ENCODE measurements at regions not wholly inside any gene's neighbourhood (a gene's known extent, or its start where the extent isn't known, plus 50 kb on each side); places are given as distances from the start of the nearest gene placed in this dataset.
A peak's percentile ranks its signal among the peaks of the same experiment; 100 is the strongest.

DNA sequence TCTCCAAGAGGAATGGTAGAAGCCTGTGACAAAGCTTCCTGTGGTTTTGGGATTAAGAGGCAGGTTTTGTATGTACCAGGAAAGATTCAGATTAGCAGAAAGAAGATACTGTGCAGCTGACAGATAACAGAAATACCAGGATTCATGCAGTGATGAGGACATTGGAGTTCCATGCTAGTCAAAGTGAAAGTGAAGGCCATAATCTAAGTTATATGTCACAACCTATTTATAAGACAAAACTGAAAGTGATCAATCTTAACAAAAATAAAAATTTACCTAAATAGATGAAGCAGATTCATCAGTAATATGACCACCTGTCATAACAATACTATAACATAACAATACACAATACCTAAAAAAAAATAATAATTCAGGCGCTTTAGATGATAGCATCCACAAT lies 1305.2 kb upstream of the PCDH9 start:
- DNase-seq (ENCODE audit: low read depth in 1 of 2, low spot score in 2 of 2) (no peak), FAIRE-seq (no peak)
- no peak overlapping the region for H2BK120ac ChIP-seq (replicated peaks; ENCODE audit: low read depth, low read length)
- 87% methylated on average over 1 of the region's 1 CpG; no CpG with 5 or more reads in 1 of the 2 experiments for WGBS, 2 experiments (ENCODE audit: extremely low coverage in 1 of 2, insufficient coverage in 1 of 2, insufficient read length in 1 of 2, insufficient replicate concordance in 2 of 2, low coverage in 1 of 2, low lambda C conversion rate in 2 of 2, missing lambda C conversion rate in 1 of 2)
- H3K56ac ChIP-seq (replicated peaks; ENCODE audit: insufficient read length, low read depth, low read length): no peak overlapping the region
- H4K5ac ChIP-seq (ENCODE audit: insufficient read length, low read depth, low read length): no peak overlapping the region
- H3K27ac ChIP-seq (ENCODE audit: low read depth, low read length): no peak overlapping the region
- no peak overlapping the region for H3K4me3 ChIP-seq (ENCODE audit: extremely low read depth in 1 of 4, insufficient read depth in 2 of 4, low read depth in 3 of 4, low read length in 4 of 4)
- H3K79me1 ChIP-seq (ENCODE audit: low read depth, low read length): no peaks in the 10 kb centered on the region
- ChIA-PET POLR2A (ENCODE audit: partially characterized antibody) (no interaction called here), CTCF (ENCODE audit: partially characterized antibody) (no interaction called here)
- H3K9ac ChIP-seq (replicated peaks in 1 of 4; ENCODE audit: extremely low read depth in 1 of 4, low read depth in 3 of 4, low read length in 3 of 4): no peak overlapping the region
- H4K8ac ChIP-seq (ENCODE audit: extremely low read depth, insufficient read depth, low read length): no peak overlapping the region
- H3K14ac ChIP-seq (ENCODE audit: insufficient read length): no peak overlapping the region
- H3K9me3 ChIP-seq (ENCODE audit: insufficient read depth in 2 of 2, low read depth in 1 of 2, low read length in 1 of 2): no peaks in the 10 kb centered on the region
- H3K79me2 ChIP-seq (ENCODE audit: control insufficient read depth in 1 of 2, insufficient read depth in 2 of 2, low read length in 2 of 2): no peaks in the 10 kb centered on the region
- no peak overlapping the region for H3K4me2 ChIP-seq (ENCODE audit: insufficient read depth in 1 of 2, low read depth in 2 of 2, low read length in 2 of 2)
- no peaks in the 10 kb centered on the region for H3K36me3 ChIP-seq (ENCODE audit: control insufficient read depth in 2 of 4, insufficient read depth in 4 of 4, low read length in 3 of 4)
- H4K91ac ChIP-seq (replicated peaks; ENCODE audit: insufficient read length, low read length): no peak overlapping the region
- H2AK5ac ChIP-seq (ENCODE audit: low read depth, low read length): no peak overlapping the region
- H2AFZ ChIP-seq (ENCODE audit: low read length): 0 out of 2 replicates have a peak overlapping the region, but pooled peaks have one; percentile 22
- no peak overlapping the region for H3K4ac ChIP-seq (replicated peaks; ENCODE audit: insufficient read length, low read depth, low read length)
- H2BK15ac ChIP-seq (ENCODE audit: low read length): no peak overlapping the region
- H2BK5ac ChIP-seq (ENCODE audit: low read depth, low read length): no peak overlapping the region
- H3K18ac ChIP-seq (ENCODE audit: extremely low read depth, low read length): no peak overlapping the region
- no peak overlapping the region for H2BK20ac ChIP-seq (ENCODE audit: low read length)
- no peaks in the 10 kb centered on the region for H3K4me1 ChIP-seq (replicated peaks in 1 of 4; ENCODE audit: control insufficient read depth in 3 of 4, insufficient read depth in 4 of 4, low read length in 3 of 4)
- H3K23ac ChIP-seq (ENCODE audit: insufficient read length): no peak overlapping the region
- H2BK12ac ChIP-seq (ENCODE audit: low read depth, low read length): no peak overlapping the region
- TF ChIP-seq CBX8 (IDR thresholded peaks at IDR 0.05; ENCODE audit: borderline replicate concordance, low read depth, low read length) (no peak), KDM5A (IDR thresholded peaks at IDR 0.05; ENCODE audit: low read length) (no peak), JUN (IDR thresholded peaks at IDR 0.05; ENCODE audit: low read depth, low read length) (no peak), TEAD4 (IDR thresholded peaks at IDR 0.05; ENCODE audit: low read depth, low read length) (no peak), SRF (IDR thresholded peaks at IDR 0.05; ENCODE audit: low read depth, low read length) (no peak), POLR2AphosphoS5 (IDR thresholded peaks at IDR 0.05; ENCODE audit: low read depth, low read length) (no peak), ATF2 (IDR thresholded peaks at IDR 0.05; ENCODE audit: low read length) (no peak), TAF1 (IDR thresholded peaks at IDR 0.05; ENCODE audit: low read depth, low read length) (no peak), RAD21 (IDR thresholded peaks at IDR 0.05 in 1 of 2, conservative IDR thresholded peaks at IDR 0.05 in 1 of 2; ENCODE audit: low read depth in 2 of 2, low read length in 2 of 2) (no peak), RFX5 (IDR thresholded peaks at IDR 0.05; ENCODE audit: borderline replicate concordance, low read depth, low read length) (no peak), TCF12 (IDR thresholded peaks at IDR 0.05; ENCODE audit: low read depth, low read length) (no peak), E2F6 (IDR thresholded peaks at IDR 0.05) (no peak)
- no peaks in the 10 kb centered on the region for H3K27me3 ChIP-seq (replicated peaks in 1 of 4; ENCODE audit: control insufficient read depth in 3 of 4, extremely low read depth in 1 of 4, insufficient read depth in 3 of 4, low read length in 3 of 4)
- no peaks in the 10 kb centered on the region for H4K20me1 ChIP-seq (replicated peaks in 1 of 2; ENCODE audit: control insufficient read depth in 1 of 2, insufficient read depth in 2 of 2, low read length in 2 of 2)
- H3K23me2 ChIP-seq (ENCODE audit: low read depth, low read length): no peaks in the 10 kb centered on the region

Measured in H1 (cell line).